Peyer's patch (tissue), 4 donors: ENCODE measurements at regions not wholly inside any gene's neighbourhood (a gene's known extent, or its start where the extent isn't known, plus 50 kb on each side); places are given as distances from the start of the nearest gene placed in this dataset.

Experiments
- POLR2A ChIP-seq, 2 donors: fragments of 450-650 bp; IDR thresholded peaks; one replicate each; pipeline ENCODE4 v1.5.1; 2017; ENCODE audit warnings: antibody characterized with exemption in 2 of 2, mild to moderate bottlenecking in 2 of 2, moderate library complexity in 2 of 2
- TF ChIP-seq, protein P1 (sequence below), 6 experiments: fragments of 450-650 bp in 4 of 6; fragments of 200-600 bp in 2 of 6; sonication (generic) in 1 of 6; IDR thresholded peaks; one replicate each; pipeline ENCODE4 v1.5.1; 2017 to 2019; ENCODE audit warnings: antibody characterized with exemption in 6 of 6, mild to moderate bottlenecking in 3 of 6, moderate library complexity in 1 of 6

DNA sequence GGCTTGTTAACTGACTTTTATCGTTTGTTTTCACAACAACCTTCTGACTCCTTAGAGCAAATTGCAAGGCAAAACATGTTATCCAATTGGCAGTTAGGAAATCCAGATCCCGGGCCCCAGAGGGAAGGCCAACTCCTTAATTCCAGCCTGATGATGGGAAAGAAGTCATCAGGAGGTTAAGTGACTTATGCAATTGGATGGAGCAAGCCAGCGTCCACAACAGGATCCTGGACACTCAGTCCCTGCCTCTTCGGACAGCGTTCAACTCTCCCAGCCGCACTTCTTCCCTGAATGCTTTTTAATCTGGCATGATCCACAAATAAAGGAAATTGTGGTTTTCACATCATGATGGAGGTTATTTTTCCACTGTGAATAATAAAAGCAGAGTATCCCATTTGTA, 310.1 kb downstream of the RAB28 start:
- no peak for TF ChIP-seq POLR2A (IDR thresholded peaks at IDR 0.05)
- TF ChIP-seq, protein P1, sequence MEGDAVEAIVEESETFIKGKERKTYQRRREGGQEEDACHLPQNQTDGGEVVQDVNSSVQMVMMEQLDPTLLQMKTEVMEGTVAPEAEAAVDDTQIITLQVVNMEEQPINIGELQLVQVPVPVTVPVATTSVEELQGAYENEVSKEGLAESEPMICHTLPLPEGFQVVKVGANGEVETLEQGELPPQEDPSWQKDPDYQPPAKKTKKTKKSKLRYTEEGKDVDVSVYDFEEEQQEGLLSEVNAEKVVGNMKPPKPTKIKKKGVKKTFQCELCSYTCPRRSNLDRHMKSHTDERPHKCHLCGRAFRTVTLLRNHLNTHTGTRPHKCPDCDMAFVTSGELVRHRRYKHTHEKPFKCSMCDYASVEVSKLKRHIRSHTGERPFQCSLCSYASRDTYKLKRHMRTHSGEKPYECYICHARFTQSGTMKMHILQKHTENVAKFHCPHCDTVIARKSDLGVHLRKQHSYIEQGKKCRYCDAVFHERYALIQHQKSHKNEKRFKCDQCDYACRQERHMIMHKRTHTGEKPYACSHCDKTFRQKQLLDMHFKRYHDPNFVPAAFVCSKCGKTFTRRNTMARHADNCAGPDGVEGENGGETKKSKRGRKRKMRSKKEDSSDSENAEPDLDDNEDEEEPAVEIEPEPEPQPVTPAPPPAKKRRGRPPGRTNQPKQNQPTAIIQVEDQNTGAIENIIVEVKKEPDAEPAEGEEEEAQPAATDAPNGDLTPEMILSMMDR (IDR thresholded peaks at IDR 0.05): no peak
